ENCODE measurements at regions not wholly inside any gene's neighbourhood (a gene's known extent, or its start where the extent isn't known, plus 50 kb on each side); places are given as distances from the start of the nearest gene placed in this dataset.

- Histone ChIP-seq H3K4me1 (no peaks in the 10 kb centered on the region), H3K36me3 (no peaks in the 10 kb centered on the region), H3K9me3 (no peaks in the 10 kb centered on the region), H3K27me3 (no peaks in the 10 kb centered on the region), H3K27ac (no peak overlapping the region), H3K4me3 (no peak overlapping the region)
- 51% methylated on average over 2 of the region's 3 CpGs for WGBS (ENCODE audit: insufficient coverage, low coverage, low lambda C conversion rate, missing lambda C conversion rate)
- intact Hi-C loops (cut with DNase I), result no loop called here
- ATAC-seq (no peak), DNase-seq (no peak)
- TF ChIP-seq CTCF (IDR thresholded peaks at IDR 0.05), result no peak
- TF ChIP-seq POLR2A (IDR thresholded peaks at IDR 0.05), result no peak
Observed at GRCh38 chr6:132210886-132211563, 190.2 kb downstream of the MOXD1 start.

GRCh38 chr6:132209351-132209750, 191.9 kb downstream of the MOXD1 start:
- Histone ChIP-seq H3K9me3 (no peaks in the 10 kb centered on the region), H3K27ac (no peak overlapping the region), H3K4me3 (no peak overlapping the region), H3K36me3 (no peaks in the 10 kb centered on the region), H3K27me3 (no peaks in the 10 kb centered on the region), H3K4me1 (no peaks in the 10 kb centered on the region)
- WGBS (ENCODE audit: insufficient coverage, low coverage, low lambda C conversion rate, missing lambda C conversion rate), result 50% methylated on average over 1 of the region's 1 CpG
- peak in 1 of 4 donors; percentile 19 for ATAC-seq
- intact Hi-C loops (cut with DNase I), result no loop called here
- TF ChIP-seq CTCF (IDR thresholded peaks at IDR 0.05), result no peak
- no peak for TF ChIP-seq POLR2A (IDR thresholded peaks at IDR 0.05)
- DNase-seq, result no peak

- Histone ChIP-seq H3K4me1 (no peaks in the 10 kb centered on the region), H3K9me3 (no peaks in the 10 kb centered on the region), H3K27ac (no peak overlapping the region), H3K4me3 (no peak overlapping the region), H3K27me3 (no peaks in the 10 kb centered on the region), H3K36me3 (no peaks in the 10 kb centered on the region)
- 74% methylated on average over 3 of the region's 3 CpGs for WGBS (ENCODE audit: insufficient coverage, low coverage, low lambda C conversion rate, missing lambda C conversion rate)
- DNase-seq (no peak), ATAC-seq (no peak)
- intact Hi-C loops (cut with DNase I), result no loop called here
- TF ChIP-seq CTCF (IDR thresholded peaks at IDR 0.05), result no peak
- no peak for TF ChIP-seq POLR2A (IDR thresholded peaks at IDR 0.05)
Observed at GRCh38 chr6:132207991-132208390, 193.3 kb downstream of the MOXD1 start.

GRCh38 chr6:132205946-132206345, 195.3 kb downstream of the MOXD1 start:
- DNase-seq (no peak), ATAC-seq (no peak)
- Histone ChIP-seq H3K9me3 (no peaks in the 10 kb centered on the region), H3K4me3 (no peak overlapping the region), H3K27ac (no peak overlapping the region), H3K27me3 (no peaks in the 10 kb centered on the region), H3K36me3 (no peaks in the 10 kb centered on the region), H3K4me1 (no peaks in the 10 kb centered on the region)
- WGBS (ENCODE audit: insufficient coverage, low coverage, low lambda C conversion rate, missing lambda C conversion rate), result 56% methylated on average over 1 of the region's 1 CpG
- intact Hi-C loops (cut with DNase I), result no loop called here
- TF ChIP-seq CTCF (IDR thresholded peaks at IDR 0.05) (no peak), POLR2A (IDR thresholded peaks at IDR 0.05) (no peak)

GRCh38 chr6:132204591-132204990, 196.7 kb downstream of the MOXD1 start:
- intact Hi-C loops (cut with DNase I), result no loop called here
- no peaks in the 10 kb centered on the region for H3K36me3 ChIP-seq
- no peak overlapping the region for H3K27ac ChIP-seq
- ATAC-seq (no peak), DNase-seq (no peak)
- no peak overlapping the region for H3K4me3 ChIP-seq
- no peaks in the 10 kb centered on the region for H3K27me3 ChIP-seq
- 65% methylated on average over 4 of the region's 4 CpGs for WGBS (ENCODE audit: insufficient coverage, low coverage, low lambda C conversion rate, missing lambda C conversion rate)
- no peaks in the 10 kb centered on the region for H3K4me1 ChIP-seq
- no peaks in the 10 kb centered on the region for H3K9me3 ChIP-seq
- TF ChIP-seq CTCF (IDR thresholded peaks at IDR 0.05) (no peak), POLR2A (IDR thresholded peaks at IDR 0.05) (no peak)
